ENCODE measurements at regions not wholly inside any gene's neighbourhood (a gene's known extent, or its start where the extent isn't known, plus 50 kb on each side); places are given as distances from the start of the nearest gene placed in this dataset.
"Not testable (repeated sequence)": the region's sequence is repeated elsewhere in the genome, so short reads cannot be mapped to it uniquely, and the experiment has no call there.

DNA sequence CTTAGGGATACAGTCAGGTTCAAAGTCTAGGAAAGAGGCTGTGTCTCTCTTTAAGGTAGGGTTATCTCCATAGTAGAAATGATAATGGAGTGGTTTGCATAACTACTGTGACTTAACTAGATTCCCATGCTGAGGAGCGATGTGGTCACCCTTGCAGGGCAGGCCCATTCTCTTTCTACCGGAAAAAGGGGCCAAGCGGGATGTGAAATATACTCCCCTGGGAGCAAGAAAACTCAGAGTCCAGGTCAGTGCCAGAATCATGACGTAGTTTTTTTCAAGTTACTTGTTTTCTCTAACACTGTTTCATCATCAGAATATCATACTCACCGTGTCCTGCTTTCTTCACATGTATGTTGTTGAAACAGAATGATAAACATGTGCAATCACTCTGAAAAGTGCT lies 649.0 kb upstream of the ANKRD30A start:
- DNase-seq = no peak

DNA sequence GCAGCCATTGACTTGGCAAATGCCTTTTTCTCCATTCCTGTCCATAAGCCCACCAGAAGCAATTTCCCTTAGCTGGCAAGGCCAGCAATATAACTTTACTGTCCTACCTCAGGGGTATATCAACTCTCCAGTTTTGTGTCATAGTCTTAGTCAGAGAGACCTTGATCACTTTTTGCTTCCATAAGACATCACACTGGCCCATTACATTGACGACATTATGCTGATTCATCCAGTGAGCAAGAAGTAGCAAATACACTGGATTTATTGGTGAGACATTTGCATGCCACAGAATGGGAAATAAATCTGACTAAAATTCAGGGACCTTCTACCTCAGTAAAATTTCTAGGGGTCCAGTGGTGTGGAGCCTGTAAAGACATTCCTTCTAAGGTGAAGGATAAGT lies 649.7 kb upstream of the ANKRD30A start:
- no peak for DNase-seq

DNA sequence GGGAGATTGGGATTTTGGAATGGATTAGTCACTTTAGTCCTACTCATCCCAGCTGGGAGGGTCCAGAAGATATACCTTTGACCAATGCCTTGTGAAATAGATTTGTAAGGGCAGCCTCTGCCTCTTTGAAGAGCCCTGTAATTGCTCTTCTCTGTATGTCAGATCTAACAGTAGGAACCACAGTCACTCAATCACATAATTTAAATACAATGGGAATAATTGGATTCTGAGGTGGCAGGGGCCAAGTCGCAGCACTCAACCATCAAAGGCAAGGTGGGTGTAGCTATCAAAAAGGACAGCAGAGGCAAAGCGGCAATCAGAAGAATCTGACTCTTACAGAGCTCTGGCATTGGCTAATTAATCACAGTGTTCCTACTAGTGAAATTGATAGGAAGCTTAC lies 650.9 kb upstream of the ANKRD30A start:
- DNase-seq = no peak

DNA sequence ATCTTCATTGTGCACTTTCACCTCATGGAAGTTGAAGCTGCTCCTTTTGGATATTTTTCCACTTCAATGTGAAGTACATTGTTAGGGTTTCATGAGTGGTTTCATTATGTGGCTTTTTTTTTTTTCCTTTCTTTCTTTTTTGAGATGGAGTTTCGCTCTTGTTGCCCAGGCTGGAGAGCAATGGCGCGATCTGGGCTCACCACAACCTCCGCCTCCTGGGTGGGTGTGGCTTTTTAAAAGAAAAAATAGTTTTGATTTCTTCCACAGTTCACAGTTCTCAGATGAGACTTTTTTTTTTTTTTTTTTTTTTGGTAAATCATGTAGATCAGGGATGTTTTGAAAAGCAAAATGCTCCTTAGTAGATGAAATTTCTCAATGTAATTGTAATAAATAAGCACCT lies 652.3 kb upstream of the ANKRD30A start:
- DNase-seq = no peak

DNA sequence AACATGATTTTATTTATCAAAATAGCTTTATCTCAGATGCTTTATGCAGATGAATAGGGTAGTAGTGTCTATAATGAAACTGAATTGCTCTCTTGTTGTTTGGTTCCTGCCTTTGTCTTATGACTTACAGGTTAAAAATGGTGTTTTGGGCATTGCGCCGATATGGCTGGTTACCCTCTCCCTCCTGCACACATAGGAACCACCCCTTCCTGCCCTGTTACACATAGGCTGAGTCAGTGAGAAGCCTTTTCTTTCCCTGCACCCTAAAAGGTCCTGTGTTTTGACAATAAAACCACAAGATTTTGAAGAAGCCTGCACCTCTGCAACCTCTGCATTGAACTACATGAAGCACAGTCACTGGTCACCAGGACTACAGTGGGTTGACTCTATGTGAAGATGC lies 655.8 kb upstream of the ANKRD30A start:
- DNase-seq = no peak

DNA sequence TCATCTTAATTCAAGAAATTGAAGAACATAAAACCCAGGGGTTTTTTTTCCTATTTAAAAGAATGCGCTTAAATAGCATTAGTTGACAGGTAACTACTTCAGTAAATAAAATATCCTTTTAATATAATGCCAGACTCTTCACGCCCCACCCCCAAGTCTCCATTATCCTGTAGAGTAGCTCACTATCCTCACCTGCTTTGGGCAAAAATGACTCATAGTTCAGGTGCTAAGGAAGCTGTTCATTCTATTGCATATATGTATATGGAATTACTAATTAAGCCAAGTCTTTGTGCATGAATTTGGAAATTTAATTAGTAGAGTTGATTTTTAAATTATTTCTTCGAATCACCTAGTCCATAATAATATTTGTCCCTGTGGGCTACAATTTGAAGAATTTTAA lies 656.8 kb upstream of the ANKRD30A start:
- no peak for DNase-seq

DNA sequence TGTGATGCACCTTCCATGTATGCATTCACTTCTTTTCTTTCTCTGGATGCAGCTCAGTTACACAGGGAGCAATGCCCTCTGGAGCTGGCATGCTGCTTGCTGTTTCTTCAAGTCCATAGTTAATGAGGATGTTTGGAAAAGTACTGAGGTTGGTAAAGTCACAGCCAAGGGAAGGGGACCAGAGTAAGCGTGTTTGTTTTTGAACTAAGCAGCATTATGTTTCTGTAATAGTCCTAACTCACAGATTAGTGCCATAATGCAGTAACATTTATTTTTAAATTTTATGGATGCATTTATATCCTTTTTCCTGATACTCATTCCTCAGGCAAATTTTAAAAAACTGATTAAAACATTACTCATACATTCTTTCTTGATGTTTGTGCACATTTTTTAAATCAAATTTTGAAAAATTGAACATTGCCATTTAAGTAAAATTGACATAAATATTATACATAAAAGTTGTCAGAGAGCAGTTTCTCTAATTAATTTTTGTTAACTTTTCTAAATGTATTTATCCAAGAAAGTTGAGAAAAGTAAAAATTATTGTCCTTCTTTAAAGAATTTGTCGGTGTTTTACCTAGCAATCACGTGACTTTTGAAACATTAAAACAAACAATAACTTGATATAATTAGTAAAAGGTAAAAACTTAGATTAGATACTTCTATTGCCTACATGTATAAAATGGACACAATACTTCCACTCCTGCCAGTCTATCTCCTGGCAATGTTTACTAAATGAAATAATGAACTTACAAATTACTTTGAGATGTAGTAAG lies 659.6 kb upstream of the ANKRD30A start:
- DNase-seq = no peak

DNA sequence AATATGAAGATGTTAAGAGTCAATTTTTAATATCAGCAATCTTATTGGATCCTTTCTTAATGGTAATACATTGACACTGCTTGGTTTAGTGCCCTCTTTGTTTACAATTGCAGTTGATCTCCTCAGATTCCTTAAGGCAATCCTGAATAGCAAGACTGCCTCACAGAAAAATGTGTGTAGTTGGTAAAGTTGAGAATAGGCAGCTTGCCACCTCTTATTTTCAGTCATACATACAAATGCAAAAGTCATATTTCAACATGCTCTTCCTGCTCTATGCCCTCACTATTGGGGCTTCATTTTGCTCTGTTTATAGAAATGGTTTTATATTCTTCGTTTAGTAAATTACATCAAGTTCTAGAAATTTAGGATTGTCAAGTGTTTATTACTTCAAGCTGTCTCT lies 661.1 kb upstream of the ANKRD30A start:
- no peak for DNase-seq

DNA sequence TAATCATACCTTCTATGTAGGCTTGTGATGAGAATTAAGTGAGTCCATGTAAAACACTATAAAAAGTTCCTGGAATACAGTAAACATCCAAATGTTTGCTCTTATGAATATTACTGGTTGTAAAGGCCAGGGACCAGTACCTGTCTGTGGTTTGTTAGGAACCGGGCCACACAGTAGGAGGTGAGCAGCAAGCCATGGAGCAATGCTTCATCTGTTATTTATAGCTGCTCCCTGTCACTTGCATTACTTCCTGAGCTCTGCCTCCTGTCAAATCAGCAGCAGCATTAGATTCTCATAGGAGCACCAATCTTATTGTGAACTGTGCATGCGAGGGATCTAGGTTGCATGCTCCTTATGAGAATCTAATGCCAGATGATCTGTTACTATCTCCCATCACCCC lies 662.0 kb upstream of the ANKRD30A start:
- DNase-seq = no peak

DNA sequence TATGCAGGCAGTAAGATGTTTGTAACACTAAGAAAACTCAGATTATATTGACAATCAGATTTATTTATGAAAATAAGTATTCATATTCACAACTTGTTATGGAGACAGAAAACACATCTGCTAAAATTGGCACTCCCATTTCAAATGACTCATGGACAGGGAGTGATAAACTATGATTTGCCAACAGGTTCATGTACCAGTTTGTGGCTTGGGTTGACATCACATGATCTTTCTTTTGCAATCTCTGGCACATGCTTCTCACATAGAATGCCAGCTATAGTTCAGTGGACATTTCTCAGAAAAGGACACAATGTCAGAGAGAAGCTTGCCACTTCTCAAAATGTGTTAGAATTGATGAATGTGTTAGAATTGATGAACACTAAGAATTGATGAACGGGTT lies 663.2 kb upstream of the ANKRD30A start:
- no peak for DNase-seq

DNA sequence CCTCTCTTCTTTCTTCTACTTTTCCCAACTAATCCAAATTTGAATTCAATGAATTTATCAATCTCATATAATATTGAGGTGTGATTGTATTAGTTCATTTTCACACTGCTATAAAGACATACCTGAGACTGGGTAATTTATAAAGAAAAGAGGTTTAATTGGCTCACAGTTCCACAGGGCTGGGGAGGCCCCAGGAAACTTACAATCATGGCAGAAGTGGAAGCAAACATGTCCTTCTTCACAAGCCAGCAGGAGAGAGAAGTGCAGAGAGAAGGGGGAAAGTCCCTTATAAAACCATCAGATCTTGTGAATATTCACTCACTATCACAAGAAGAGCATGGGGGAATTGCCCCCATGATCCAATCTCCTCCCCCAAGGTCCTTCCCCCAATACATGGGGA lies 667.0 kb upstream of the ANKRD30A start:
- DNase-seq = not testable (repeated sequence)

DNA sequence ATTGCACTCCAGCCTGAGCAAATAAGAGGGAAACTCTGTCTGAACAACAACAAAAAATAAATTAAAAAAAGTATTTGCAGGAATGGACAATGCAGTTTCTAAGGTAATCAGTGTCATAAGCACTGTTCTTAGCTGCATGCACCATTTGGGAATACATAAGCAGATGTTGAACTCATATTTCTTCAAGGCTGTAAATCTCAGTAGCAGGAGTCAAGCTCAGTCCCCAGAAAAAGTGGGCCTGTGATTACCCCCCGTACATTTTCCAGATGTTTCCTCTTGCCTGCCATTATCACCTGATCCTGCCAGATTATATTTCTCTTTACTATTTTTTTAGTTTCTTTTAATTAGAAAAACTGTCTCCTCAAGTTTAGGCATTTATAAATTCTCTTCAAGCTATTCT lies 667.6 kb upstream of the ANKRD30A start:
- no peak for DNase-seq

DNA sequence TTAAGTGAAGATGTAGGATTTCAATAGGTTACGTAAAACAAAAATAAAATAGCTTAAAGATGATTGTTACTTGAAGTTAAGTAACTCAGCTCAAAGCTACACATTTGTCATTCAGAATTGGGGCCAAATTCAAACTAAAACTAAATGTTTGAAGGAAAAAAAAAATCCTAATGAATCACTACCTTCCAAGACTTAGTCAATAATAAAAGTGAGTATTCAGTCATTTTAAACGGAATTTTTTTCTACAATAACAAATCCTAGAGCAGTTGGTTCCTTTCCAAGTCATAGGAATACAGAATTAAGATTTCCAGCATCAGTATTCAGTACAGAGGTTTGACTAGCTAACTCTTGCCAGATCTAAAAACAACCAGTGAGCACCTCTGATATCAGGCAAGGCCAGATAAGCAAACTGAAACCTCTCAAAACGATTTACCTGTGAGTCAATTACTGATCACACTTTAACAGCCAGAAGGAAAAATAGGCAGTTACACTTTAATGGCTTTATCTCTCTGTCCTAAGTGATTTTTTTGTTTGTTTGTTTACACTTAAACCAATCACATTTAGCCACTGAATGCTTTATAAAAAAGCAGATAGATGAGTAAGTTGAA lies 669.8 kb upstream of the ANKRD30A start:
- no peak for DNase-seq

DNA sequence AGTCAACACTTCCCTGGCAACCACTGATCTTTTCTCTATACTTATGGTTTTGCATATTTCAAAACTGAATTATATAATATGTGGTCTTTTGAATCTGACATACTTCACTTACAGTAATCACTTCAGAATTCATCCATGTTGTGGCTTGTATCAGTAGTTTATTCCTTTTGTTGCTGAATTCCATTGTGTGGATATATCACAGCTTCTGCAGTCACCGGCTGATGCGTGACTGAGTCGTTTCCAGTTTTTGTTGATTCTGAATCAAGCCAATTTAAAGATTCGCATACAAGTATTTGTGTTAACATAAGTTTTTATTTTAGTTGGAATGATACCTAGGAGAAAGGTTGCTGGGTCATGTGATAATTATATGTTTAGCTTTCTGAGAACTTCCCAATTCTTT lies 672.5 kb upstream of the ANKRD30A start:
- no peak for DNase-seq

DNA sequence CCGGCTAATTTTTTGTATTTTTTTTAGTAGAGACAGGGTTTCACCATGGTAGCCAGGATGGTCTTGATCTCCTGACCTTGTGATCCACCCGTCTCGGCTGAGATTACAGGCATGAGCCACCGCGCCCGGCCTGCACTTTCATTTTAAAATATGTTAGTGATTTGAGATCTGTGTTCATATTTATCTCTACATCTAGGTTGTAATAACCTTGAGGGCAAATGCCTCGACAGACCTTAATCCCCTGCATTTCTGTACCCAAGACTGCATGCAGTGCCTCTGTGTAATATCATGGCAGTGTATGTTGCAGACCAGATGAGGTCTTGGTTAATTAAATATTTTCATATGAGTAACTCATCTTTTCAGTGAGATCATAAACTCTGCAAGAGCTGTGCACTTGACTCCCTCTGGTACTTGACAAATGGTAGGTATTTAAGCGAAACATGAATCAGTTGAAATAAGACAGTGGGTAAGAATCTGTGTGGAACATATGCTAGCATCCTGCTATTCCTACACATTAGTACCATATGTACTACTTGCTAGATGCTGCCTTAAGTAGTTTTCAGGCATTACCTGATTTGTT lies 673.9 kb upstream of the ANKRD30A start:
- no peak for DNase-seq

DNA sequence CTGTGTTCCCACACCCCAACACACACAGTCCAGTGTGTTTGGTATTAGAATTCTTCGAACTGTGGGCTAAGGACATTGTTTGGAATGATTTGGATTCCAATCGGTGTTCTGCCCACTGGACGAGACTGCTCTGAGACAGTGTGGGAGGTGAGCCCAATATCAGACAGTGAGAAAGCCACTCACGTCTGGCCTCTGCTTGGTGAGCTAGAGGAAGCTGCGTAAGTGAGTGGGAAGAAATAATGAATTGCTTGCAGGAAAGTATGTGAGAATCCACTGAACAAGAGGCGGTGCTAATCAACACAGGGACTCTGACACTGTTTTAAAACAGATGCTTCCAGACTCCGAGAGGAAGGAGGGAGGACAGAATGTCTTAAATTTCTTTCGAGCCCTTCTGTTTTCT lies 675.0 kb upstream of the ANKRD30A start:
- no peak for DNase-seq

DNA sequence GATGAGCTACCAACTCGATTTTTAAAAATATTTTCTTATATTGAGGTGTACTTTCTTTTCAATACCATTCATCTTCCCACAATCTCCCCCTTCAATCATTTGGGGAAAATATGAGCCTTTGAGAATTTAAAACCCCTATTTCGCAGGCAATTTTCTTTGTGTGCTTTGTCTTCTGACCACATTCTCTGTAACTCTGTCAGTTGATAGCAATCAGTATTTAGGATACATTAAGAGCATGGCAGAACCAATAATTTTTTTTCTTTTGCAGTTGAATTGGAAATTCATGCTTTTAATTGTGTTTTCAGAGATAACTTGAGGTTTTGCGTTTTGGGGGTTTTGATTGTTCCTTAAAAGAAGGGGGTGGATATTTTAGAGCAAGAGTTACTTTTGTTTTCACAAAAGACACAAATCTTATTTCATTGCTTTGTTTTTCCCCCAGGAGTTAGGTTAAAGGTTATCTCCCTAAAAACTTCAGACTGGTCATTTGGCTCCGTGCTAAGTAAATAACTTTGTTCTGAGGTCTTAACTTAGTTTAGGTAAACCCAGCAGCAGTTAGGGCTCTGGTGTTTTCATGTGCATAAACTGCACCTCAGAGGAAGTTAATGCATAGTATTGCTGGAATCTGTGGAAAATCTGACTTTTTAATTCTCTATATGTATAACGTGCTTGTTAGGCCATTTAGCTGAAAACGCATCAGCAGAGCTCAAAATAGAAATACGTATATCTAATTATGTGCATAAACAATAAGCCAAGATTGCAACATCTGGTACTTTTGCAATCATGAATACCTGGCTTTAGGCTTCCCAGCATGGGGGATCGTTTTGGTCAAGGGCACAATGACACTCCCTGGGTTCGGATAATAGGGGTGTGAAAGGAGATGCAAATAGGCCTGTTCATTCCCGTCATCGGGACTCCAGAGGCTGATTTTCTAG lies 676.4 kb upstream of the ANKRD30A start:
- no peak for DNase-seq

DNA sequence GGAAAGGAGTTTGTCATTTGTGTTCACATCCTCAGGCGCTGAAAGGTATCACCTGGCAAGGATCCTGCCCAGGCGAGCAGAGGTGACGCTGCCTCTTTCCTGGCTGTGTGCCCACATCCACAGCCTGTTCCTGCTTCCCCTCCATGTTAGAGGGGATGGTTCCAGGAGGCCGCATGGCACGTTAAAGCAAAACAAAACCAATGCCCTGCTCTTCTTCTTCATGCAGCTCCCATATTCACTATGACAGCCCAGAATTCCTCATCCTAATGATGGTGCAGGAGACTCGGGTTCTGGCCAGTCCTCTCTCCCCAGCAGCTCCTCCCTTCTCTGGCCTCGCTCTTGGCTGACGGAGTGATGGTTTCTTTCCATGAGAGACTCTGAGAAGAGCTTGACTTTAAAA lies 678.5 kb upstream of the ANKRD30A start:
- DNase-seq = no peak

DNA sequence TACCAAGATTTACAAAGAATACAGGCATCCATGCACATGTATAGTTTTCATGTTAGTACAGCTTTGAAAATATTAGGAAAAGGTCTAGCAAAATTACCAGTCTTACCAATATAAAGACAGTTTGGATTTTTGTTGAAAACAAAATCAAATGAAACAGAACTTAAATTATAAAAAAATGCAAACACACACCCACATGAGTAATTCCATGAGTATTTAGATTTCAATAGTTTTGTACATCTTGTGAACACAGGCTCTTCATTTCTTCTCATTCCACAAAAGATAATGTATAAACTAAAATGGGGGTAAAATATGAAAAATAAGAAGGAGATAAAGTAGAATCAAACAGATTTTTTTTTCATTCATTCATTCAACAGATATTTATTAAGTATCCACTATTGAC lies 682.2 kb upstream of the ANKRD30A start:
- no peak for DNase-seq

DNA sequence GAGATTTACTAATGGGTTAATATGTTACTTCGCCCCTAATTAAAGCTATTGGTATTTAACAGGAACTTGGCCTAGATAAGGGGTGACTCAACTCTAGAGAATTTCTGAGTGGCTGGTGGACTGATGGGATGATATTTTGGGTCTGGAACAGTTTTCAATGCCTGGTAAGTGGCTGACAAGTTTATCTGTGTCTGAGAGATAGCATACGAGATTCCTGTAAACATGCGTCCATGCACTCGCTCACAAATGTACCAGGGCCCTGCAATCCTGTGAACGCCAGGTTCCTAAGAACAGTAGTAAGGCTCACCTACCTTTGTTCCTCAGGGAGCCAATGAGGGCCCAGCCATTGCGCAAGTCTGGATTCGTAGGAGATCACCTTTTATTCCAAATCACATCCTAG lies 683.8 kb upstream of the ANKRD30A start:
- no peak for DNase-seq

DNA sequence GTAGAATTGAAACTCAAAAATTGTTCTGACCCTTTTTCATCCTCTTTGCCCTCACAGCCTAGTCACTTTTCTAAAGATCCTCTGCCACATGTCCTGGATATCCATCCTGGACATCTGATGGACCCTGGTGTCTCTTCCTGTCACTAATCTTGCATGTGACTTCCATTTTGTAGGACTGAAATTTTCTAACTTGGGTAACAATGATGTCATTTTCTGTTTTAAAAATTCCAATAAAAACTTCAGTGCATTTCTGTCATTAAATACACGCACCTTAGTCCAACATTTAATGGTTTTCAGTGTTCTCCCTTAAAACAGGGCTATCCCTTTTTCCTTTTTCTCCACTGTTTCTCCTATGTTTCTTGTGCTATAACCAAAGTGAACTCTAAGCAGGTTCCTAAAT lies 684.9 kb upstream of the ANKRD30A start:
- DNase-seq = no peak

DNA sequence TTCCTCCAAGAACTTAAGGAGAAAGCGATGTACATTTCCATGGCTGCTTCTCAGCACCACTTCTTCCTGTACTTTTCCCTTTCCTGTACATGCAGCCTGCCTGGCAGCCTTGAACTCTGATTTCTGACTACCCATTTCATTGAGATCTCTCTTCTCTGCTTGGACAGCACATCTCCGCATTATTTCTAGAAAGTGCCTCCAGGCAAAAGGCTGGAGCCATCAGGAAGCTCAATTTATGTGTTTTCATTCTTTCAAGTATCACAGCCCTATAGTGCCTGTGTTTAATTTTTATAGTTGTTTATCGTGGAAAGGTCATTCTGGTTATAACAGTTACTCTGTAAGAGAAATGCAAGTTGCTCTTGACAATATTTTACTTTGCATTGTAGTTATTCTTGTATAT lies 688.0 kb upstream of the ANKRD30A start:
- DNase-seq = no peak

DNA sequence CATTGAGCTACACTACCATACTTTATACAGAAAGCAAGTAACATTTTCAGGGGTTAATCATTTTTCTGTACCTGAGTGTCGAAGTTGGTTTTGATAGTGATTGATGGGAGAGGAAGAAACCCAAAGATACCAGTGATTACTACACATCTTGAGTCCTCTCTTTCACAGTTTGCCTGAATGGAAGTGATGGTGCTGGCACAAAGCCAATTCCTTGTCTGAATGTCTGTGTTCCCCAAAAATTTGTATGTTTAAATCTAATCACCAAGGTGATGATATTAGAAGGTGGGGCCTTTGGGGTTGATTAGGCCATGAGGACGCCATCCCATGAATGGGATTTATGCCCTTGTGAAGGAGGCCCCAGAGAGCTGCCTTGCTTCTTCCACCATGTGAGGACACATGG lies 696.9 kb upstream of the ANKRD30A start:
- DNase-seq = no peak

Data from NCI-H526 treated with DMSO at 0.1 percent for 48 hours (cell line).